Progenitor cell of endocrine pancreas (in vitro differentiated cells): ENCODE measurements at regions not wholly inside any gene's neighbourhood (a gene's known extent, or its start where the extent isn't known, plus 50 kb on each side); places are given as distances from the start of the nearest gene placed in this dataset.
"Not testable (repeated sequence)": the region's sequence is repeated elsewhere in the genome, so short reads cannot be mapped to it uniquely, and the experiment has no call there.

Experiments used
- DNase-seq: peaks from one replicate; pipeline ENCODE4 v3.0.0; 2021; ENCODE audit warnings: low spot score; ENCODE audit not compliant: unreplicated experiment
- H3K27ac Mint-ChIP-seq: 2 replicates; pipeline ENCODE4 v1.8.0; 2021; ENCODE audit warnings: mild to moderate bottlenecking, moderate library complexity, mixed read lengths
- H3K27me3 Mint-ChIP-seq: 2 replicates; pipeline ENCODE4 v1.8.0; 2021; ENCODE audit warnings: mixed read lengths
- H3K36me3 Mint-ChIP-seq: 2 replicates; pipeline ENCODE4 v1.8.0; 2022; ENCODE audit warnings: mixed read lengths; ENCODE audit not compliant: insufficient read depth
- H3K4me1 Mint-ChIP-seq: 2 replicates; pipeline ENCODE4 v1.8.0; 2021; ENCODE audit warnings: low read depth, mixed read lengths
- H3K4me3 Mint-ChIP-seq: 2 replicates; pipeline ENCODE4 v1.8.0; 2021; ENCODE audit warnings: low read depth, mild to moderate bottlenecking, moderate library complexity, mixed read lengths
- H3K9me3 Mint-ChIP-seq: 2 replicates; pipeline ENCODE4 v1.8.0; 2021; ENCODE audit warnings: low read depth, mixed read lengths
- TF ChIP-seq, protein P1 (sequence below): fragments of 200-600 bp; sonication (generic); IDR thresholded peaks from one replicate; pipeline ENCODE4 v1.5.0; 2021; ENCODE audit warnings: antibody characterized with exemption, mild to moderate bottlenecking; ENCODE audit not compliant: unreplicated experiment

DNA sequence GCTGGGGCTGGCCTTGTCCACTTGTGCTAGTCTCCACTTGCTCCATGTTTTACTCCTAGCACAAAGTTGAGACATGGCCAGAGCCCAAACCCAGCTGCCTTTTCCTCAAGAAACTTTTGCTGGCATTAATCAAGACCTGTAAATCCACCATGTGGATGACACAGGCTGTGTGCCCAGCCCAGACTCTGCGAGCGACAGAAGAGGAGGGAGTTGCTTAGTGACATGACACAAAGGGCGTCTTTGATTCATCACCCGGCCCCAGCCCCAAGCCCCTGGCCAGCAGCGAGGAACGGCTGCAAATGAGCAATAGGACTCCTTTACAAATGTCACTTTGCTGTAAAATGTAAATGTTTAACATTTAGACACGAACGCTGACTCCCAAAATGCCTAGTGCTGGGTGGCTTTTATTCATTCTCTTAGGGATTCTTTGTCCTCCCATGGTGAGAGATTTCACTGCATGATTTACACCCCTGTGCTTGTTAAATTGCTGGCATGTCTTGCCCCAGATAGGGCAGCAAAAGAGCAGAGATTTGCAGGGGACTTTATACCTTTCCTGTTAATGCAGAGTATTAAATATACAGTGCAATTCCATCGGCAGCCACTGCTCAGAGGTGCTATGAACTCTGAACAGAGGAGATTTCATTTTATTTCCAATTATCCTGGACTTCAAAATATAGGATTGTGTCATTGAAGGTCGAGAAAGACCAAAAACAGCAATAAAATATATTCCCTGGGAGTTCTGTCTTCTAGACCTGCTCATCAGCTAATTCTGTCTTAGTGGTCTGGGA, 263.6 kb upstream of the NCAM1 start:
- no peaks in the 10 kb centered on the region for H3K27me3 Mint-ChIP-seq
- H3K9me3 Mint-ChIP-seq, result no peaks in the 10 kb centered on the region
- TF ChIP-seq, protein P1, sequence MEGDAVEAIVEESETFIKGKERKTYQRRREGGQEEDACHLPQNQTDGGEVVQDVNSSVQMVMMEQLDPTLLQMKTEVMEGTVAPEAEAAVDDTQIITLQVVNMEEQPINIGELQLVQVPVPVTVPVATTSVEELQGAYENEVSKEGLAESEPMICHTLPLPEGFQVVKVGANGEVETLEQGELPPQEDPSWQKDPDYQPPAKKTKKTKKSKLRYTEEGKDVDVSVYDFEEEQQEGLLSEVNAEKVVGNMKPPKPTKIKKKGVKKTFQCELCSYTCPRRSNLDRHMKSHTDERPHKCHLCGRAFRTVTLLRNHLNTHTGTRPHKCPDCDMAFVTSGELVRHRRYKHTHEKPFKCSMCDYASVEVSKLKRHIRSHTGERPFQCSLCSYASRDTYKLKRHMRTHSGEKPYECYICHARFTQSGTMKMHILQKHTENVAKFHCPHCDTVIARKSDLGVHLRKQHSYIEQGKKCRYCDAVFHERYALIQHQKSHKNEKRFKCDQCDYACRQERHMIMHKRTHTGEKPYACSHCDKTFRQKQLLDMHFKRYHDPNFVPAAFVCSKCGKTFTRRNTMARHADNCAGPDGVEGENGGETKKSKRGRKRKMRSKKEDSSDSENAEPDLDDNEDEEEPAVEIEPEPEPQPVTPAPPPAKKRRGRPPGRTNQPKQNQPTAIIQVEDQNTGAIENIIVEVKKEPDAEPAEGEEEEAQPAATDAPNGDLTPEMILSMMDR, result no peak
- H3K27ac Mint-ChIP-seq, result no peak overlapping the region
- H3K4me3 Mint-ChIP-seq, result no peak overlapping the region
- no peak for DNase-seq
- H3K36me3 Mint-ChIP-seq, result no peaks in the 10 kb centered on the region
- peaks cover 3% of the 10 kb centered on the region for H3K4me1 Mint-ChIP-seq

DNA sequence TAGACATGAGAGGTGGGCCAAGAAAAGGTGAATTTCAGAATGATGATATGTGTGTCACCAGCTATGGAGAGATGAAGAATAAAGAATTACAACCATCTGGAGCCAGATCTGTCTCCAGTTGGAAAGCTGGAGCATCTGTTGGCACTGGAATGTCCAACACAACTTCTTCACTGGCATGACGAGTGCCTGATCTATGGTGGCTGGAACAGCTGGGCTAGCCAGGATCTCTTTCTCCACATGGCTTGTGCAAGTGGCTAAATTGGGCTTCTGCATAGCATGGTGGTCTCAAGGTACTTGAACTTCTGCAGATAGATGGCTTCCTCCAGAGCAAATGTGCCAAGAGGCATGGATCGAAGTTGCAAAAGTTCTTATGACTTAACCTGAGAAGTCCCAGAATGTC, 256.1 kb upstream of the NCAM1 start:
- DNase-seq, result no peak
- TF ChIP-seq, protein P1, result no peak
- Mint-ChIP-seq H3K9me3 (peaks cover 8% of the 10 kb centered on the region), H3K4me1 (no peaks in the 10 kb centered on the region), H3K27me3 (no peaks in the 10 kb centered on the region), H3K27ac (no peak overlapping the region), H3K4me3 (no peak overlapping the region), H3K36me3 (no peaks in the 10 kb centered on the region)

DNA sequence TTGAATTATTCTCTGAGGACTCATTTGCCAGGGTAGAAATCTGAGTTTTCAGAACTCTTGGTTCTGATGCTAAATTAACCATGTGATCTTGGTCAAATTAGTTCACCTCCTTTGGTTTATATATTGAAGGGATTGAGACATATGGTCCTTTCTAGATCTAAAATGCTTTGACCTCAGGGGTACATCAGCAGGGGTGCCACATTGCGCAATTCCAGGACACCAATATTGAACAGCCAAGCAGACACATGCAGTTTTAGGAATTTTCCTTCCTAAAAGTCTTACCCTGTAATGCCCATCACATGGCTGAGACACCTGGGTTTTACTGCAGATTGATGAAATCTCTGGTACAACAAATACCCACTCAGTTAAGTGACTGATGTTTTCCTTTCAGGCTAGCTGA, 254.4 kb upstream of the NCAM1 start:
- peaks cover under 1% of the 10 kb centered on the region for H3K27me3 Mint-ChIP-seq
- peaks cover 8% of the 10 kb centered on the region for H3K9me3 Mint-ChIP-seq

DNA sequence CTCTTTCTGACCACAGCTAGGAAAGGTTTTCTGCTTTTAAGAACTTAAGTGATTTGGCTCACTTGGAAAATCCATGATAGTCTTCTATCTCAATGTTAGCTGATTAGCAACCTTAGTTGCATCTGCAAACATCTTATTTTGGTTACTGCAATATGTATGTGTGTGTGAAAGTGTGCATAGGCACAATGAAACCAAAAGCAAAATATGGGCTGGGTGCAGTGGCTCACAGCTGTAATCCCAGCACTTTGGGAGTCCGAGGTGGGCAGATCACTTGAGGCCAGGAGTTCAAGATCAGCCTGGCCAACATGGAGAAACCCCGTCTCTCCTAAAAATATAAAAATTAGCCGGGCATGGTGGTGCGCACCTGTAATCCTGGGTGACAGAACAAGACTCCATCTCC, 246.9 kb upstream of the NCAM1 start:
- not testable (repeated sequence) for H3K27ac Mint-ChIP-seq, H3K36me3 Mint-ChIP-seq, DNase-seq, H3K4me1 Mint-ChIP-seq, H3K9me3 Mint-ChIP-seq, H3K4me3 Mint-ChIP-seq, H3K27me3 Mint-ChIP-seq

More for the DNA sequence above, 254.4 kb upstream of the NCAM1 start:
- Mint-ChIP-seq H3K27ac (no peak overlapping the region), H3K36me3 (no peaks in the 10 kb centered on the region), H3K4me1 (no peaks in the 10 kb centered on the region), H3K4me3 (no peak overlapping the region)
- no peak for DNase-seq
- TF ChIP-seq, protein P1, result no peak

DNA sequence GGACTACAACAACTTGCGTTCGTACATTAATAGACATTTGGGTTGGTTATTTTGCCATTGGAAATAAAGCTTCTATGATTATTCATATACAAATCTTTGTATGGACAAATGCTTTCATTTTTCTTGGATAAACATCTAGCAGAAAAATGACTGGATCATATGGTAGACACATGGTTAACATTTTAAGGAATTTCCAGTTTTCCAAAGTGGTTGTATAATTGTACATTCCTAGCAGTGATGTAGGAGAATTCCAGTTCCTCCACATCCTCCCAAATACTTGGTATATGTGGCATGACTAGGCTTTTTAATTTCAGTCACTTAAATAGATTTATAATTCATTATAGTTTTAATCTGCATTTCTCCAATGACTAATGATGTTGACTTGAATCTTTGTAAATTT, 246.2 kb upstream of the NCAM1 start:
- DNase-seq, result no peak
- no peaks in the 10 kb centered on the region for H3K36me3 Mint-ChIP-seq
- peaks cover 5% of the 10 kb centered on the region for H3K27me3 Mint-ChIP-seq
- TF ChIP-seq, protein P1, result no peak
- no peak overlapping the region for H3K4me3 Mint-ChIP-seq
- H3K4me1 Mint-ChIP-seq, result no peaks in the 10 kb centered on the region
- no peaks in the 10 kb centered on the region for H3K9me3 Mint-ChIP-seq
- no peak overlapping the region for H3K27ac Mint-ChIP-seq

DNA sequence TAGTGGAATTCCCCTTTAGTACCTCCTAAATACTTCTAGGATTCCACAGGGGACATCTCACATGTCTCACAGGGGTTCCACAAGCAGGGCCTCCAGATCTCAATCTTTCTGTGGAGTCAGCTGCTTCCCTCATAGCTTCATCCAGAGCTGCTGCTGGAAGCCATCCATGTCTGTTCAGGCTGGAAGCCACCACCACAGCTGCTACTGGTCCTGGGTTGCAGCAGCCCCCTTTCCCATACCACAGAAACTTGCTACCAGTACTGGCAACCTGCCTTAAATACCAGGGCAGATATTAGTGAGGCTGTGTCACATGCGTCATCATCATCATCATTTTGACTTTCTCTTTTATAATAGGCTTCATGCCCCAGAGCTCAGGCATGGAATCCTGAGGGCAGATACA, 242.7 kb upstream of the NCAM1 start:
- H3K4me3 Mint-ChIP-seq, result no peak overlapping the region
- peaks cover 3% of the 10 kb centered on the region for H3K9me3 Mint-ChIP-seq
- TF ChIP-seq, protein P1, result no peak
- peaks cover 5% of the 10 kb centered on the region for H3K27me3 Mint-ChIP-seq
- H3K36me3 Mint-ChIP-seq, result no peaks in the 10 kb centered on the region
- H3K27ac Mint-ChIP-seq, result no peak overlapping the region
- H3K4me1 Mint-ChIP-seq, result peaks cover 7% of the 10 kb centered on the region
- no peak for DNase-seq
